Loucy (cell line): ENCODE measurements at regions not wholly inside any gene's neighbourhood (a gene's known extent, or its start where the extent isn't known, plus 50 kb on each side); places are given as distances from the start of the nearest gene placed in this dataset.

Source experiments
- EZH2phosphoT487 ChIP-seq: fragments of 200-600 bp; IDR thresholded peaks from 2 replicates; pipeline ENCODE4 v1.6.1; 2018; ENCODE audit warnings: antibody characterized with exemption, mild to moderate bottlenecking, moderate library complexity, borderline replicate concordance
- TF ChIP-seq, protein P1 (sequence below): fragments of 200-600 bp; sonication (generic); conservative IDR thresholded peaks from 2 replicates; pipeline ENCODE4 v1.5.1; 2014; ENCODE audit warnings: mild to moderate bottlenecking, antibody characterized with exemption, low read length

DNA sequence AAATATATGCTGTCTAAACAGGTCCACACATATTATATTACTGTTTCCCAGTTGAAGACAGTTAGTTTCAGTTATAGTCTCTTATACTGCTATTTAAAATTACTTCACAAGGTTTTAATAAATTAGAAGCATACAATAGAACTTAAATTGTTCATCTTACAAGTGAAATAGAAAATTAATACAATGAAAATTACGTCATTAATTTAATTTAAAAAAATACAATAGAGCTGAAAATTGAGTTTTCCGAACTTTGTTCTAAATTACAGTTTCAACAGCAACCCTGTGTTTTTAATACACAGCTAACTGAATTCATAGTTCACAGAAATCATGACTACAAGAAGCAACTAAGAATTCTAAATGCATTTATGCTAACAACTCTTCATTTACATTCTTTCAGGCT is 525.7 kb upstream of the FOXG1 start:
- TF ChIP-seq, protein P1, sequence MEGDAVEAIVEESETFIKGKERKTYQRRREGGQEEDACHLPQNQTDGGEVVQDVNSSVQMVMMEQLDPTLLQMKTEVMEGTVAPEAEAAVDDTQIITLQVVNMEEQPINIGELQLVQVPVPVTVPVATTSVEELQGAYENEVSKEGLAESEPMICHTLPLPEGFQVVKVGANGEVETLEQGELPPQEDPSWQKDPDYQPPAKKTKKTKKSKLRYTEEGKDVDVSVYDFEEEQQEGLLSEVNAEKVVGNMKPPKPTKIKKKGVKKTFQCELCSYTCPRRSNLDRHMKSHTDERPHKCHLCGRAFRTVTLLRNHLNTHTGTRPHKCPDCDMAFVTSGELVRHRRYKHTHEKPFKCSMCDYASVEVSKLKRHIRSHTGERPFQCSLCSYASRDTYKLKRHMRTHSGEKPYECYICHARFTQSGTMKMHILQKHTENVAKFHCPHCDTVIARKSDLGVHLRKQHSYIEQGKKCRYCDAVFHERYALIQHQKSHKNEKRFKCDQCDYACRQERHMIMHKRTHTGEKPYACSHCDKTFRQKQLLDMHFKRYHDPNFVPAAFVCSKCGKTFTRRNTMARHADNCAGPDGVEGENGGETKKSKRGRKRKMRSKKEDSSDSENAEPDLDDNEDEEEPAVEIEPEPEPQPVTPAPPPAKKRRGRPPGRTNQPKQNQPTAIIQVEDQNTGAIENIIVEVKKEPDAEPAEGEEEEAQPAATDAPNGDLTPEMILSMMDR, result no peak
- no peak for TF ChIP-seq EZH2phosphoT487
